GM19468 (cell line): ENCODE measurements at regions not wholly inside any gene's neighbourhood (a gene's known extent, or its start where the extent isn't known, plus 50 kb on each side); places are given as distances from the start of the nearest gene placed in this dataset.

Source experiments
- ATAC-seq: cut with Tn5 transposase; IDR thresholded peaks from one replicate; pipeline ENCODE4 v1.9.1; 2021; ENCODE audit warnings: mild to moderate bottlenecking, moderate library complexity, moderate number of reproducible peaks; ENCODE audit not compliant: unreplicated experiment; ENCODE audit errors: extremely low read depth

DNA sequence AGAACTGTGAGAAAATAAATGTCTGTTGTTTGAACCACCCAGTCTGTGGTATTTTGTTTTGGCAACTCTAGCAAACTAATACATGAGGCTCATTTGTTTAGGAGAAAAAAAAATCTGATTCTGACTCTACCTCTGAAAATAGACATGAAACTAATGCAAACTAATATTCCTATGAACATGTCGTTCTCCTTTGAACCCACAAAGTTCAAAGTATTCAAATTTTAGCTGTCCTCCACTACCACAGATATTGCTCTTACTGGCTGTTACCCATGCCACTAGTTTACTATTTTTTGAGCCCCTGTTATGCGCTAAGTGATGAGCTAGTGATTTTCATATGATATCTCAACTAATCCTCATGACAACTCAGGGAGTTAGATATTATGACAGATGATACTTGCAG, 58.8 kb upstream of the ZNF804B start:
- no peak for ATAC-seq

- ATAC-seq = no peak
These were observed 65.3 kb upstream of the ZNF804B start for GRCh38 chr7:88694207-88694606.

DNA sequence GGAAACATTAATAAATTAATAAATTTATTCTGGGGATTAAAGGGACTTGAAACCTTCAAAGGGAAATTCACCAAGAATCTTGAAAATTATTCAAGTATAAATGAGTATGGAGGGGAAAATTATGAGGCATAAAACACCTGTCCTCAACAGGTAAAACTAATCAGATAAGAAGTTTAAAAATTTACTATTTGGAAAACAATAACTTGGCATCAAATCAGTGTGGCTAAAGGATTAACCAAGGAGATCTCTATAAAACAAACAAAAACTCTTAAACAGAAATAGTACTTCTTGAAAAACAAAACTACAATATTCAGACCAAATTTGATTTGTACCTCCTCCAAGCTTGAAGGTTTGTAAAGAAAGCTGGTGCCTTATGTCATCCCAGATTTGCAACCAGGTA, 66.4 kb upstream of the ZNF804B start:
- no peak for ATAC-seq

- no peak for ATAC-seq
These were observed 67.0 kb upstream of the ZNF804B start for GRCh38 chr7:88692493-88692892.

DNA sequence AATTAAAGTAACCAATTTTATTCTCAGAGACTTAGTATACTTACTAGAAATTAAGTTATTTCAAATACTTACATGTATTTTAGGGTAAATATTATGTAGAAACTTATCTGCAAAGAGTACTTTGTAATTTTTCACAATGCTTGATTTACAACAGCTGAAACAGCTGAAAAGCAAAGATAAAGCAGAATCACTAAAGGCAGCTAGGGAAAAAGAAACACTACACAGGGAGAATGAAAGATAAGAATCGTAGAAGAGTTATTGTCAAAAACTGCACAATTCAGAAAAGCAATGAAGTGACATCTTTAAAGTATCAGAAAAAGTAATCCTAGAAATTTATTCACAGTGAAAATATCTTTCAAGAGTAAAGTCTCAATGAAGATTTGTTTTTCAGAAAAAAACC, 69.7 kb upstream of the ZNF804B start:
- no peak for ATAC-seq

DNA sequence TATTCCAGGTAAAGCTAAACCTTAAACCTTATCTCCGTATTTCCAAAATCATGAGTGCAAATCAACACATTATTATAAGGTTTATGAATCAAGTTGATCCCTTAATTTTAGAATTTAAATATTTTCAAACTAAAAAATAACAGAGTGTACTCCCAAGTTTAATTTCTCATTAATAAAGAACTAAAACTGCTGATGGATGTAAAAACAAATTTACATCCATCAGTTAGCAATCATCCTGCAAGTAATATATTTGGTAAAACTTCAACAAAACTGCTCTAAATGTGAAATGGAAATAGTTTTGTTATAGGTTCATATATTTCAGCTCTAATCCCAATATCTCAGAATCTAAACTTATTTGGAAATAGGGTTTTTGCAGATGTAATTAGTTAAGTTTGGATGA, 71.3 kb upstream of the ZNF804B start:
- ATAC-seq = no peak

GRCh38 chr7:88686468-88687229, 72.9 kb upstream of the ZNF804B start:
- ATAC-seq = no peak

GRCh38 chr7:88681682-88682081, 77.8 kb upstream of the ZNF804B start:
- ATAC-seq = no peak

DNA sequence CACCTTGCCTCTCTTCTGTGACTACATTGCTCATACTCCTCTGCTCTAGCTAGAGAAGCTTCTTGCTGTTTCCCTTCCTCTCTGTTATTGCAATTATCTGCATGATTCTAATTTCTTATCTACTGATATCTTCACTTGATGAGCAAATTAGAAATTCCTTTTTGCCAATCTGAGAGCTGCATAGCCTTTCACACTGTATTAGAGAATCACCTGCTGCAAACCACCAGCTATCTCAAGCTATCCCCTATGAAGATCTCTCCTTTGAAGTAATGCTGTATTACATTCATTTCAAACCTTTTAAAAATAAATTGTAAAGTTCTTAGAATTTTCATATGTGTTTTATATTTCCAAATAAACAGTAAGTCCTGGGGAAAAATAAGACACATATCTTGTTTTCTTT, 89.0 kb upstream of the ZNF804B start:
- no peak for ATAC-seq

DNA sequence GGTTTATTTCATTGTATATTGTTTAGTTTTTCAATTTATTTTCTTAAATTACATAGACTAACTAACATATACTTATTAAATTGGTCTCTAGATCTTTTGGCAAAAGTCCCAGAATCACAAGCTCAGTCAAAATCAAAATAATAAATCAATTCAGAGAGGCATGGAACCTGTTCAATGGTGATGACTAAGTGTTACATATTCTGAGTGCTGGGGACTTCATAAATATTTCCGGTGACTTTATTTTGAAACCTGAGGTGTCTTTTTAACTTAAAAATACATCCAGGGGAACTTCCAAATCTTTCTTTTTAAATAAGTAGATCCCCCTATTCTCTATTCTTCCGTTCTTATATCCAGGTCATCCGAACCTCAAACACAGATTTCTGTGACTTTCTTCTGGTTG, 89.6 kb upstream of the ZNF804B start:
- ATAC-seq = no peak

GRCh38 chr7:88668591-88668990, 90.9 kb upstream of the ZNF804B start:
- ATAC-seq = no peak

- no peak for ATAC-seq
These were observed 92.9 kb upstream of the ZNF804B start for GRCh38 chr7:88666626-88667025.

GRCh38 chr7:88665892-88666514, 93.5 kb upstream of the ZNF804B start:
- ATAC-seq = no peak

- no peak for ATAC-seq
These were observed 94.8 kb upstream of the ZNF804B start for GRCh38 chr7:88664630-88665233.

- ATAC-seq = no peak
These were observed 97.6 kb upstream of the ZNF804B start for GRCh38 chr7:88661921-88662320.

- ATAC-seq = no peak
These were observed 111.7 kb upstream of the ZNF804B start for GRCh38 chr7:88647825-88648224.

DNA sequence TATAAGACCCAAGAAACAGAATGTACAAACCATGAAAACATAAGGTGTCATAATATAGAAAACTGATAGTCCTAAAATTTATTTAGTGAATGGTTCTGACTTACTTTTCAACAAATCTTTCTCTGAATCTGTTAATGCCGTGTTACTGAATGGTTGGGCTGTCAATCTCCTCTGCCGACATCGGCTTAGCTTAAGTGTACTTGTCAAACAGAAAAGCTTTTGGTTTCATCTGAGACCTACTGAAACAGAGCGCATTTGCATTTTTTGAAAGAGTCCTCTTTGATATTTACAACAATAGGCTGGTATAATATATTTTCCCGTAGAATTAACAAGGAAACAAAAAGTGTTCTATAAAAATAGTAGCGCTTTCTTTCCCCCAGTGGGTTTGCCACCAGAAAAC, 120.9 kb upstream of the ZNF804B start:
- ATAC-seq = no peak

- ATAC-seq = no peak
These were observed 121.7 kb upstream of the ZNF804B start for GRCh38 chr7:88637795-88638194.

DNA sequence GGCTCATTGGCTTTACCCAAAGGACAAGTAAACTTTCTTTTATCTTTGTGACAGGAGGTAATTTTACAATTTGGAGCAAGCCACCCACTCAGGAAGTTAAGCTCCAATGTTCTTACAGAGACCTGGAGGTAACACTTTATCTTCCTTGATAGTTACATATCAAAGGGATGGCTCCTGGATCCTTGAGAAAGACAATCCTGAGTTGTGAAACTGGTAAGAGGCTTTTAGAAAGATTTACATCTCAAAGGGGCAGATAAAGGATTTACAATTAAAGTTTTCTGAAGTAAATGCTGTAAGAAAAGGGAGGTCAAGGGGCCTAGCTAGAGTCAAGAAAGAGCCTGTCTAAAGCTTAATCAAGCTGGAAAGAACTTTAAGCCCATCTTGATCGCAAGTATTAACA, 124.4 kb upstream of the ZNF804B start:
- no peak for ATAC-seq

DNA sequence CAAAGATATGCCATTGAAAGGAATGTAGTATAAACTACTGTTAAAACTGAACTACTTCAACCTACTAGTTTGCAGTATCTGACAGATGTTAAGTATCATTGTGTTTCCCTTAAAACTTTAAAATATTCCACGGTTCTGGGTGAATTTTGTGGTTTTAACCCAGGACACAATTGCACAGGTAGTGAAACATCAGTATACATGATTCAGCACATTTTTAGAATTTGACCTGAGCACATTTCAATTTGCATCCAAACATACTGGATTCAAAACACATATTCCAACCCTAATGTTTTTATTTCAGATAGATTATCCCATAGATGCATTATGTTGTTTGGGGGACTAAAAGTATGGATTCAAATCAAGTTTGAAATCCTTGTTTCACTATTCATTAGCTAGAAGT, 129.9 kb upstream of the ZNF804B start:
- no peak for ATAC-seq

GRCh38 chr7:88628363-88629085, 131.0 kb upstream of the ZNF804B start:
- ATAC-seq = peak; percentile 98
